HG03558 (cell line): ENCODE measurements at regions not wholly inside any gene's neighbourhood (a gene's known extent, or its start where the extent isn't known, plus 50 kb on each side); places are given as distances from the start of the nearest gene placed in this dataset.
"Not testable (repeated sequence)": the region's sequence is repeated elsewhere in the genome, so short reads cannot be mapped to it uniquely, and the experiment has no call there.

Experiments
- ATAC-seq: cut with Tn5 transposase; IDR thresholded peaks from one replicate; pipeline ENCODE4 v1.9.1; 2021; ENCODE audit warnings: moderate number of reproducible peaks; ENCODE audit not compliant: unreplicated experiment; ENCODE audit errors: extremely low read depth

DNA sequence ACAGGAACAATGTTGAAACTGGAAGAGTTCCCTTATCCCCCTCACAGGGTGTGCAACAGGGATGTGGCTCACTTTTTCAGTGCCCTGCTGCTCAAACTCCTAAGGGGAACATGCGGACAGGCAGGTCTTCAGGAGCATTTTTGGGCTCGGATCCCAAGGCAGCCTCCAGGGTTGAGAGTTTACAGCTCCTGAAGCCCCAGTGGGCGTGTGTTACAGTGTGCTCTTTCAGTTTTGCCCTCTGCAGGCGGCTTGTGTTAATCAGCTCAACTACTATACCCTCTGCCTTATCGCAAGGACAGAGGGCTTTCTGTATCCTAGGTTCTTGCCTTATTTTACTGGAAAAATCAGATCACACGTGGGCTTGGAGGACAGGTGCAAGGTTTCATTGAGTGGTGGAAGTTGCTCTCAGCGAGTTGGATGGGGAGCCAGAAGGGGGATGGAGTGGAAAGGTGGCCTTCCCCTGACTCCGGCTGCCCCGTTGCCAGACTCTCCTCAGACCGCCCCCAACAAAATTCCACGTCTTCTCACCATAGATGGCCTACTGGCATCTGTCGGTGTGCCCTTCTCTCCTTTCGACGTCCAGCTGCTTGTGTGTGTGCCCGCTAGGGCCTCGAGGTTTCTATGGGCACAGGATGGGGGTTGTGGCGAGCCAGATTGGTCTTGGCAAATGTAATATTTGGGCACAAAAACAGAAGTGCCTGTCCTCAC lies 541.9 kb downstream of the TMX3 start:
- no peak for ATAC-seq

DNA sequence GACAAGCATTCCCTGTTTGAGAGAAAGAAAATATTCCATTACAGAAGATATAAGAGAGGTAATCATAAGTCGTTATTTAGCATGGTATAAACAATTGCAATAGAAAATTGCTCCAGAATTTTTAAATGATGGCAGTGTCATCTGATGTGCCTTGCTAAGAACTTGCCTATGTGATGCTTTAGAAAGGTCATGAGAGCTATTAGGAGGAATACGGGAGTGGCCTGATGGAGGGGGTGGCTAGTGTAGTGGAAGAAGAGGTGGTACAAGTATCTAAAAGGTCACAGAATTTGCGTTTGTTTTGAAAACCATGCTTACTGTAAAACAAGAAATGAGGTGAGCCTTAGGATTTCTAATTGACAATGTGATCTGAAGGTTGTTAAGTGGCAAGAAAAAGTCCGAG lies 550.0 kb downstream of the TMX3 start:
- no peak for ATAC-seq

DNA sequence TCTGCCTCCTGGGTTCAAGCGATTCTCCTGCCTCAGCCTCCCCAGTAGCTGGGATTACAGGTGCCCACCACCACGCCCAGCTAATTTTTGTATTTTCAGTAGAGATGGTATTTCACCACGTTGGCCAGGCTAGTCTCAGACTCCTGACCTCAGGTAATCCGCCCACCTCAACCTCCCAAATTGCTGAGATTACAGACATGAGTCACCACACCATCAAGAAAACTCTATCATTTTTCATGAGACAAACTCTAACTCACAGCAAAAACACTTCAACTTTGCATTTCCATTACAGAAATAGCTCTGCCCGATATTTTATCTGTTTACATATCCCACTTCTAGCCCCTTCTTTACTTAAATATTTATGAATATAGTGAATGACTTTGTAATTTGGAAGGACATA lies 561.1 kb downstream of the TMX3 start:
- ATAC-seq = not testable (repeated sequence)

DNA sequence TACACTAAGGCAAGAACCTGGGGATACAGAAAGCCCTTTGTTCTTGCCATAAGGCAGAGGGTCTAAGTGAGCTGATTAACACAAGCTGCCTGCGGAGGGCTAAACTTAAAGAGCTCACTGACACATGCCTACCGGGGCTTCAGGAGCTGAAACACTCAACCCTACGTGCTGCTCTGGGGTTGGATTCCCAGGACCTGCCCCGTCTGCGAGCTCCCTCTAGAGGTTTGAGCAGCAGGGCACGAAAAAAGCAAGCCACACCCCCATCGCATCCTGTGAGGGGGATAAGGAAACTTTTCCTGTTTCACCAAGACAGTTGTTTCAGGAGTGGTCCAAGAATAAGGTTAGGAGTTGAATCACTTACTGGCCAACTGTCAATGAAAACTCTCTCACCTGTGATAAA lies 562.1 kb downstream of the TMX3 start:
- no peak for ATAC-seq

DNA sequence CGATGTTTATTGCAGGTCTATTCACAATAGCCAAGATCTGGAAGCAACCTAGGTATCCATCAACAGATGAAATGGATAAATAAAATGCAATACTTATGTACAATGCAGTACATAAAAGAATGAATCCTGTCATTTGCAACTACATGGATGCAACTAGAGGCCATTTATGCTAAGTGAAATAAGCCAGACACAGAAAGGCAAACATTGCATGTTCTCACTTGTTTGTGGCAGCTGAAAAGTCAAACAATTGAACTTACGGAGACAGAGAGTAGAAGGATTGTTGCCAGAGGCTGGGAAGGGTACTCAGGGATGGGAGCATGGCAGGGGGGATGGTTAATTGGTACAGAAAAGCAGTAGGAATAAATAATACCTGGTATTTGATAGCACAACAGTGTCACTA lies 563.9 kb downstream of the TMX3 start:
- no peak for ATAC-seq

DNA sequence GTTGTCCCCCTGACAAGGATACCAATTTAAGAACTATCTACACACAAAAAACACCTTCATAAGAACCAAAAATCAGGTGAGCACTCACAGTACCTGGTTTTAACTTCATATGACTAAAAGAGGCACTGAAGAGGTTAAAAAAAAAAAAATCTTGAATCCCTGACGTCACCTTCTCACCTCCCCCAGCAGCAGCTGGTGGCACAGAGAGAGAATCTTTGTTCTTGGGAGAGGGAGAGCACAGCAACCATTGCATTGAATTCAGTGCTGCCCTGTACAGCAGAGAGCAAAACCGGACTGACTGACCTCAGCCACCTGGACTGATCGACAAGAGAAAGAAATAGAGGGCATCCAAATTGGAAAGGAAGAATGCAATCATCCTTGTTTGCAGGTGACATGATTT lies 566.0 kb downstream of the TMX3 start:
- ATAC-seq = no peak

DNA sequence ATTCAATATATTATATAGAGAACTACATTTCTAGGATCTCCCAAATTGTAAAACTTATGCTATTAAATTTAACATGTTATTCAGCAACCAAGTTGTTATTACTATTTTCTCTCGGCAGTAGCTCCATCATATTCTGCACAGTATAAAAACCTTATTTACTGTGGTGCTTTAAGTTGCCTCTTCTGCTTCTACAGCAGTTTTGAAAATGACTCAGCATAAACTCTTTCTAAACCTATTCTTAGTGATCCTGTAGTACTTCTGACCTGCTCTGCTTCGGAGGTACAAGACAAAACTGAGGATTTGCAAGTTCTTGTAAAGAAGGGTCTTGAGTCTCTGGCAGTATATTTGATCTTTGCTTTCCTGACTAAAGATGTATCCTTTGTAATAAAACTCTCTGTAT lies 567.2 kb downstream of the TMX3 start:
- ATAC-seq = no peak

DNA sequence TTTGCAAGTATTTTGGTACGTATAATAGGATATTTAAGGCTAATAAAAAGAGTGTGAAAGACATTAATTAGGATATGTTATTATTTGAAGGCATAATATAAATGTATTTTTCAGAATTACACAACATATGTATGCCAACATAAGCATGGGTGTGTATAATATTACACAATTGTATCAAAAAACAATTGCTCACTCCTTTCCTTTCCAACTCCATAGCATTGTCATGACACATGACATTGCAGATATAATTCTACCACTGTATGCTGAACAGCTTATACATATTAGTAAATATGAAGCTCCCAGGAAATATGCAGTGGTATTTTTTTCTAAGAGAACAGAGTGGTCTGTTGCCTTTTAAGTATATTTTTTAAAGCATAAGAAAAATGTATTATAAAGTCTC lies 593.1 kb downstream of the TMX3 start:
- ATAC-seq = no peak

DNA sequence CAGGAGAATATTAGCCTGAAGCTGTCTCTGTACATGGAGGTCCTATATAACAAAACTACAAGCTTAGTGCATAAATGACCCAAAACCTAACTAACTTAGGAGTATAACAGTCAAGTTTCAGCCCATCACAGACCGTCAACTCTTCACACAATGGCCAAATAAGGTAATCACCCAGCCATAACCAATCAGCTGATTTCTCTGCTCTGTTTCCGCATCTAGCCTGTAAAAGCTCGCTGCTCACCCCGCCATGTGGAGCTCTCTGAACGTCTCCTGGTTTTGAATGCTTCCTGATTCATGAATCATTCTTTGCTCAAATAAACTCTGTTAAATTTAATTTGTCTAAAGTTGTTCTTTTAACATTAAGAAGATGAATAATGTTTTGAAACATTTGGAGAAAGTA lies 593.6 kb downstream of the TMX3 start:
- no peak for ATAC-seq

DNA sequence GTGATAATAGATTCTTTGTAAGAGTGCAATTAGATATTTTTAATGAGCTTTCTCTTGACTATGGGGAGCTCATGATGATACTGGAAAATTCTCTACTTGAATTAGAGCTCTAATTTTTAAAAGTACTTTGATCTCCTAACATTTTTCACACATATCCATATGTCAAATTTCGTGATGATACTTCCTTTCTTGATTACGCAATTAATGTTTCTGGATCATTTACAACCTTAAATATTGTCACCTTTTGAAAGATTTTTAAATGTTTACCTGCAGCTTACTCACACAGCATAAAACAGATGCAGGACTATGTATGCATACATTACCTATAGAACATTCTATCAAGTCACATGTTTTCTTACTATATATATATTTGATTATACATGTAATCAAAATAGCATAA lies 598.5 kb upstream of the DSEL start:
- ATAC-seq = no peak

DNA sequence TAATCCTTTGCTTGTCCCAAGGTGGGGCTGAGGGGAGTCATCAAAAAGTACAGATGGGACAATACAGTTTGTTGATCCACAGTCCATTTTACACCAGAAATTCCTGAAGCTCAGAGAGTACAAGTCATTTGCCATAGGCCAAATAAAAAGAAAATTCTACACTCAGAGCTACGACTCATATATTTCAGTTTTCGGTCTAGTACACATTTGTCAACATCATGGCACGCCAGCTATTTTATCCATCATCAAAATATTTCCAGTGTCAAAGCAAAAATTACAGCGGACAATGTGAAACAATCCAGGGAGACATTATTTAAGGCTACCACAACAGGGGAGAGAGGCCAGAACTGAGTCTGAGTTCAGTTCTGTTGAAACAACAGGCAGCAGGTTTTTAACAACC lies 587.5 kb upstream of the DSEL start:
- no peak for ATAC-seq

DNA sequence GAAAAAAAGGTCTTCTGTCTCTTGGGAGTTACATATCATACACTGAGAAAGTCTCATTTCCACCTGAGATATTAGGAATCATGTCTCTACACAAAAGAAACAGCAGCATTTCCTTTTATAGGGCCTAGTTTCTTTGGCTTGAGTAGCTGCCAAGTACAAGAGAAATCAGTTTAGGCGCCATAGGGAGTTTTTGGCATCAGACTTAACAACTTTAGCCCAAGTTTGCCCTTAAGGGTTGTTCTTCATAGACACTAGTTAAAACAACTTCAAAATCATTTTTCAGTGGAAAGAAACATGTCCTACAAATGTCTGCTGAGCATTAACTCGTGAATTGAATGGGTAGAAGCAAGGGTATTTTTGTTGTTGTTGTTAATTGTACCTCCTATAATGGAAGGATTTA lies 587.0 kb upstream of the DSEL start:
- no peak for ATAC-seq

DNA sequence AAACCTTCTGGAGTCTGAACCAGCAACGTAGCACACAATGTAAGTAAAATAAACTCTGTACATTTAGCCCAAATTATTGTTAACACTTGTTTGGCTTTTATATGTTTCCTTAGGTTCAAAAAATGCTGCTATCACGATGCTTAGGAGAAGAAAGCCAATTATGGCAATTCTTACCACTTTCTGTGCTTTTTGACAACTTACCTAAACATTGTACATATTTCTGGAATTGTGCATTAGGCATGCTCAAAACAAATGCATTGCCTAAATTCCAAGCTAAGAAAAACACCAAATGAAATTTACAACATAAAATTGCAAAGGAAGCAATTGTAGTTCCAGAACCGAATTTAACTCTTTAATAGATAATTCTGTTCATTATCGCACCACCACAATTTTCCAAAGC lies 585.6 kb upstream of the DSEL start:
- no peak for ATAC-seq

DNA sequence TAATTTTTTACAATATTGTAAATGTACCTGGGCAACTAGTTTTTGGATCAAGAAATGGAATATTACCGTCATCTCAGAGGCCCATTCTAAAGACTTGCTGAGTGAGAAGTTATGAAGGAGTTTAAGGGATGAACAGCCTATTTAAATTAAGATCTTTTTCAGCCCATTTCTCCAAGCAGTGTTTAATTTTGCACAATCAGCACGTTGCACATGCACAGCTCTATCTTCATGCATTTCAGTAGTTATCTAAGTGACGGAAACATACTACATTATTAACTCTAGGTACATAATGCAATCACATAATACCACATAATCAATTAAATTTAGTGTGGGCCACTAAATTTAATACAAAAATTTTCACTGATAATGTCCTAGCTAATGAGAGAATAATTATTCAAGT lies 582.1 kb upstream of the DSEL start:
- ATAC-seq = no peak

DNA sequence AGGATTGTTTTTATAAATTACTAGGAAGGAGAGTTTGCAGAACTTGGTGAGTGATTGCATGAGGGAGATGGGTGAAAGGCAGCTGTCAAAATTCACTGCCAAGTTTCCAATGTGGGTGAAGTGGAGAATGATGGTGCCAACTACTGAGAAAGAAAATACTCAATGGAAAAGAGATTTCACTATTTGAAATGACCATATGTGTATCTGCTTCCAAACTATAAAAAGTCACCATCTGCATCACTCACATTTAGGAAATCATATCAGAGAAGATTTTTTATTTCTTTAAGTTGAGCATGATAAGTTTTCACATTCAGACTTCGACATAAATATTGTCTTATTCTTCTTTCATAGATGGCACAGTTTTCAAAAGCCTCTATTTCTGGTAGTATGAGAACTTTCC lies 570.0 kb upstream of the DSEL start:
- no peak for ATAC-seq

DNA sequence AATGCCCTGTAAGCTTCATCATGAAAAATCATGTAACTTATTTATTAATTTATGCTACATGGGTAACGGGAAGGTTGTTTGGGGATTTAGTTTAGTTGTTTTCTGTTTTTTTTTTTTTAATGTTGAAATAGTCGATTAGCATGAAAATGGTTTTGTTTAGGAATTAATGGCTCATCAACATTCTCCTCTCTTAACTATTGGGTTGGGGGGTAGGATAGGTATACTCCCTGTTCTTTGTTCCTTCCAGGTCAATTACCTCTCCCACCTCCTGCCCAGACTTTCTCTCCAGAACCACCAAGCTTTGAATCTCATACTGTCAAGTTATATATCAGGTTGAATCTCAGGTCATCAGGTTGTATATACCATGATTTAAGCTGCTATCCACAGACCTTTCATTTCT lies 568.7 kb upstream of the DSEL start:
- no peak for ATAC-seq

DNA sequence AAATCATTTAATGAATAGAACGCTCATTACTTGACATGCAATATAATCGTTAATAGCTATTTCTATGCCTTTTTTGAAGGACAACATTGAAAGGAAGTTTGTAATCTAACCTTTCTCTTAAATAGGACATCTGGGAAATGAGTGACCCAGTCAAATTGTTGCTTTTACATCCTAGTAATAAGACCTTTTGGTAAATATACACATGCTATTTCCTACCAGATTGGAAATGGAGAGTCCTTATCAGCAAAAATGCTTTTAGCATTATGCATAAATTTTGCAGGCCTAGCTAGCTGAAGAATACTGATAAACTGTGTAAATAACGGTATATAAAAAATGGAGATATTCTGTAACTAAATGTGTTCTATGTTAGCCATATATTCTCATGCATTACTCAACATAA lies 567.3 kb upstream of the DSEL start:
- ATAC-seq = no peak

DNA sequence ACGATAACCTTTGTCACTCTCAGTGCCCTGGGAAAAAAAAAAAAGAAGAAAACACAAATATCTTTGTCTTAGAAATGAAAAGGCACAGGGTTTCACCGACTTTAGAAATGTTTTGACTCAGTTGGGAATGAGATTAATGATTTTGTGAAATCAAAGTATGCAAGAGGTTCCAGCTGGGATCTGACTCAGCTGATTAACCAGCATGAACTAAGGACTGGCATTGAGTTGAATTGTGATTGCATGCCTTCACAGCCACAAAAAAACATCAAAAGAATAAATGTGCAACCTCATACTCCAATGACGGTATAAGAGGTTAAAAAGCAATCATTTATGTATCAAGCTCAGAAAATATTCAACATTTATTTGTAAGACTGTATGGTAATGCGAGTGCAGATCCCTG lies 566.6 kb upstream of the DSEL start:
- ATAC-seq = no peak

DNA sequence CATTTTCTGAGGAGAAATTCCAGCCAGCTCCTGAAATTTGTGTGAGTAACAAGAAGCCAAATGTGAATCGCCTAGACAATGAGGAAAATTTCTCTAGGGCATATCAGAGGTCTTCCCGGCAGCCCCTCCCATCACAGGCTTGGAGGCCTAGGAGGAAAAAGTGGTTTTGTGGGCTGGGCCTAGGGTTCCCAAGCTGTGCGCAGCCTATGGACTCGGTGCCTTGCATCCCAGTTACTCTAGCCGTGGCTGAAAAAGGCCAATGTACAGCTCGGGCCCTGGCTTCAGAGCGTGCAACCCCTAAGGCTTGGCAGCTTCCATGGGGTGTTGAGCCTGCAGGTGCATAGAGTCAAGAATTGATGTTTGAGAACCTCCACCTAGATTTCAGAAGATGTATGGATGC lies 556.2 kb upstream of the DSEL start:
- no peak for ATAC-seq

DNA sequence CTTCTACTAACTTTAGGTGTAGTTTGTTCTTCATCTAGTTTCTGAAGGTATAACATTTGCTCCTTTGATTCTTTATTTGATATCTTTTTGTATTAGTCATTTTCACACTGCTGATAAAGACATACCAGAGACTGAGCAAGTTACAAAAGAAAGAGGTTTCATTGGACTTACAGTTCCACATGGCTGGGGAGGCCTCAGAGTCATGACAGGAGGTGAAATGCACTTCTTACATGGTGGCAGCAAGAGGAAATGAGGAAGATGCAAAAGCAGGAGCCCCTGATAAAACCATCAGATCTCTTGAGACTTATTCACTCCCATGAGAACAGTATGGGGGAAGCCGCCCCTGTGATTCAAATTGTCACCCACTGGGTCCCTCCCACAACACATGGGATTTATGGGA lies 544.4 kb upstream of the DSEL start:
- no peak for ATAC-seq

DNA sequence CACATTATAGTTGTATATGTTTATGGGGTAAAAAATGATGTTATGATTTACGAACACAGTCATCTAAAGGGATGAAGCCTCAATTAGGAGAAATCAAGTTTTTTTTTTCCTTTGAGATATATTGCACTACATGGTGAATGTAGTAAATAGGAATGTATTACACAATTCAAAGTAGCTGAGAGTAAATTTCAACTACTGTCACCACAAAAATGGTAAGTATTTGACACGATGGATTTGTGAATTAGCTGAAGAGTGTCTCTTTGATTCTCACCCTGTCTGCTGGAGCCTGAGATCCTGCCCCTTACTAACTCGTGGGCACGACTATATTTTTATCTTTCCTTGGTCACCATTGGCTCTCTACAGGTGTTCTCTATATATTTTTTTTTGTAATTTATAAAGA lies 540.4 kb upstream of the DSEL start:
- ATAC-seq = no peak

DNA sequence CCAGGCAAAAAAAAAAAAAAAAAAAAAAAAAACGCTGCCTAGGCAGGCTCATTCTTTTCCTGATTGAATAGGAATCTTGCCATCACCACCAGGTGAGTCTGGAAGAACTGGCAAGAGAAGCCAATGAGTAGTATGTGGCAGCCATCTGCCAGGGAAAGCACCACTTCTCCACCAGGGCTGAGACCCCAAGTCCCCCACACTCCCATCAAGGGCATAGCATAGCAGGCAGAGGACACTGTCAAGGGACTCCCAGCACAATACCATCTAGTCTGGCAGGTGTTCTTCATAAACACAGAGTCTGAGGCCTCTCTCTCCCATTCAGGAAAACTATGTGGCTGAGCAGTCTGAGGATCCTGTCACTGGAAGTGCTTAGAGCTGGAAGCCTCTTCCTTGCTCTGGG lies 538.1 kb upstream of the DSEL start:
- no peak for ATAC-seq

DNA sequence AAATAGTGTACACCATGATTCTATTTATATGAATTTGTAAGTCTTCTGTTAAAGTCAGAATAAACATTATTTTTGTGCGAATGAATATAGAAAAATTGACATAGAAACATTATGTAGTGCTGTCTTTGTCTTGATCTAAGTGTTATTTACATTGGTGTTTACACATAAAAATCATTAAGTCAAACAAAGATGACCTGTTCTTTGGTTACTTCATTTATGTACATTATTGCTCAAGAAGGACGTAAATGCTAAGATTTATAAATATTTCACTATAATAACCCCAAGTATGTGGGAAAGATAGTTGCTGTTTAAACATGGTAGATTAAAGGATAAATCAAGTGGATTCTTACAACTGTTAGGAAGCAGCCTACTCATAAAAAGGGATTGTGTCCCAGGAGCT lies 536.8 kb upstream of the DSEL start:
- no peak for ATAC-seq
